ENCODE measurements at regions not wholly inside any gene's neighbourhood (a gene's known extent, or its start where the extent isn't known, plus 50 kb on each side); places are given as distances from the start of the nearest gene placed in this dataset.
A peak's percentile ranks its signal among the peaks of the same experiment; 100 is the strongest.

GRCh38 chr4:63728480-63729177 lies 680.6 kb downstream of the TECRL start:
- WGBS, 2 donors: 33 to 38% methylated on average over 3 of the region's 3 CpGs
- H3K4me1 ChIP-seq: no peaks in the 10 kb centered on the region
- H3K27me3 ChIP-seq: no peaks in the 10 kb centered on the region
- H3K27ac ChIP-seq: no peak overlapping the region
- H3K36me3 ChIP-seq: no peaks in the 10 kb centered on the region
- DNase-seq (ENCODE audit: low spot score in 2 of 2): no peak
- TF ChIP-seq, protein P1, sequence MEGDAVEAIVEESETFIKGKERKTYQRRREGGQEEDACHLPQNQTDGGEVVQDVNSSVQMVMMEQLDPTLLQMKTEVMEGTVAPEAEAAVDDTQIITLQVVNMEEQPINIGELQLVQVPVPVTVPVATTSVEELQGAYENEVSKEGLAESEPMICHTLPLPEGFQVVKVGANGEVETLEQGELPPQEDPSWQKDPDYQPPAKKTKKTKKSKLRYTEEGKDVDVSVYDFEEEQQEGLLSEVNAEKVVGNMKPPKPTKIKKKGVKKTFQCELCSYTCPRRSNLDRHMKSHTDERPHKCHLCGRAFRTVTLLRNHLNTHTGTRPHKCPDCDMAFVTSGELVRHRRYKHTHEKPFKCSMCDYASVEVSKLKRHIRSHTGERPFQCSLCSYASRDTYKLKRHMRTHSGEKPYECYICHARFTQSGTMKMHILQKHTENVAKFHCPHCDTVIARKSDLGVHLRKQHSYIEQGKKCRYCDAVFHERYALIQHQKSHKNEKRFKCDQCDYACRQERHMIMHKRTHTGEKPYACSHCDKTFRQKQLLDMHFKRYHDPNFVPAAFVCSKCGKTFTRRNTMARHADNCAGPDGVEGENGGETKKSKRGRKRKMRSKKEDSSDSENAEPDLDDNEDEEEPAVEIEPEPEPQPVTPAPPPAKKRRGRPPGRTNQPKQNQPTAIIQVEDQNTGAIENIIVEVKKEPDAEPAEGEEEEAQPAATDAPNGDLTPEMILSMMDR (IDR thresholded peaks at IDR 0.05): no peak
- TF ChIP-seq EP300 (IDR thresholded peaks at IDR 0.05) (no peak), POLR2A (IDR thresholded peaks at IDR 0.05) (no peak)
- no peak overlapping the region for H3K4me3 ChIP-seq
- H3K9me3 ChIP-seq: no peaks in the 10 kb centered on the region

DNA sequence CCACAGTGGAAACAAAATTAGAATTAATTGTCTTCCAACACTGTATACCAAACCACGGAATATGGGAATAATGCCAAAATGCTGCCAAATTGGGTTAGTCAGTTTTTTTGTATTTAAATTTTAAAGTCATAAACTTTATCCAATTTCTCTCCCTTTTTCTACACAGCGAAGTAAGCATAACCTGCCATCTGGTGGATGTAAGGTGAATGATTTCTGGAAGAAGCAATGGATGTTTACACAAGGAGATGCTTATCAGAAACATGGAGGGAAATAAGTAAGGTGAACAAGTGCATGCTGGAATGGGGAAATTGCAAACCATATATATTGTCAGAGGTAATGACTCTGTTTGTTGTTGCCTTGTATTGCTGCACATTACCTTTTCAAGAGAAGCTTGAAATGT lies 691.9 kb downstream of the TECRL start:
- H3K27me3 ChIP-seq: no peaks in the 10 kb centered on the region
- no peak for DNase-seq (ENCODE audit: low spot score in 2 of 2)
- no peaks in the 10 kb centered on the region for H3K4me1 ChIP-seq
- no peaks in the 10 kb centered on the region for H3K36me3 ChIP-seq
- H3K27ac ChIP-seq: no peak overlapping the region
- no peaks in the 10 kb centered on the region for H3K9me3 ChIP-seq
- 18 to 29% methylated on average over 2 of the region's 2 CpGs for WGBS, 2 donors
- H3K4me3 ChIP-seq: no peak overlapping the region
- no peak for TF ChIP-seq POLR2A (IDR thresholded peaks at IDR 0.05)
- TF ChIP-seq, protein P1 (IDR thresholded peaks at IDR 0.05): peak in 1 of 5 experiments; percentile 9

DNA sequence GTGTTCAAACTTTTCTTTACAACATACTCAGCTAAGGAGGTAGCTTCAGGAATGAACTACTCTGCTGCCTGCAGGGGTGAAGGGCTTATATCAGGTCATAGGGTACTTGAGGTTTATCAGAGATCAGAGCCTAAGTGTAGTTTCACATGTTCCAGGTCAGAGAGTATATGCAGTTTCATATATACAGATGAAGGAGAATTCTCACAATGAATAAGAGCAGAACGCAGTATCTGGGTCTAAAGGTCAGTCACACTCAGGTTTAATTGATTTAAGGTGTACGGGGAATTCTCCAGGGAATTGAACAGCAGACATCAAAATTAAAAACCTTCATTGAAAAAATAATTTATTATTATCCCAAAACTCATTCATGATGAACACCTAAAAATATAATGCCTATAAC lies 700.6 kb downstream of the TECRL start:
- Histone ChIP-seq H3K9me3 (no peaks in the 10 kb centered on the region), H3K36me3 (no peaks in the 10 kb centered on the region), H3K4me3 (no peak overlapping the region), H3K27ac (no peak overlapping the region), H3K27me3 (no peaks in the 10 kb centered on the region), H3K4me1 (no peaks in the 10 kb centered on the region)
- no peak for DNase-seq (ENCODE audit: low spot score in 2 of 2)
- WGBS, 2 donors: 55 to 71% methylated on average over 2 of the region's 2 CpGs
- TF ChIP-seq, protein P1 (IDR thresholded peaks at IDR 0.05): no peak
- no peak for TF ChIP-seq POLR2A (IDR thresholded peaks at IDR 0.05)
- no peak for TF ChIP-seq EP300 (IDR thresholded peaks at IDR 0.05)

- no peak for TF ChIP-seq POLR2A (IDR thresholded peaks at IDR 0.05)
- TF ChIP-seq, protein P1 (IDR thresholded peaks at IDR 0.05): no peak
- Histone ChIP-seq H3K9me3 (no peaks in the 10 kb centered on the region), H3K4me3 (no peak overlapping the region), H3K4me1 (no peaks in the 10 kb centered on the region), H3K36me3 (no peaks in the 10 kb centered on the region), H3K27me3 (peaks cover 0 to 2% of the 10 kb centered on the region in 2 donors), H3K27ac (no peak overlapping the region)
- DNase-seq (ENCODE audit: low spot score in 2 of 2): no peak
- WGBS, 2 donors: 70 to 76% methylated on average over 6 of the region's 6 CpGs
Observed at GRCh38 chr4:63700569-63700968, 708.7 kb downstream of the TECRL start.

- TF ChIP-seq, protein P1 (IDR thresholded peaks at IDR 0.05): no peak
- TF ChIP-seq POLR2A (IDR thresholded peaks at IDR 0.05) (no peak), EP300 (IDR thresholded peaks at IDR 0.05) (no peak)
- no peaks in the 10 kb centered on the region for H3K4me1 ChIP-seq
- DNase-seq (ENCODE audit: low spot score in 2 of 2): no peak
- H3K27ac ChIP-seq: no peak overlapping the region
- no peak overlapping the region for H3K4me3 ChIP-seq
- H3K9me3 ChIP-seq: peaks cover 0 to 9% (median 0%) of the 10 kb centered on the region in 4 donors
- H3K27me3 ChIP-seq: peaks cover 0 to 2% of the 10 kb centered on the region in 2 donors
- 74 to 77% methylated on average over 2 of the region's 2 CpGs for WGBS, 2 donors
- H3K36me3 ChIP-seq: no peaks in the 10 kb centered on the region
Observed at GRCh38 chr4:63693321-63693720, 715.9 kb downstream of the TECRL start.
